B cell (primary cell): ENCODE measurements at regions not wholly inside any gene's neighbourhood (a gene's known extent, or its start where the extent isn't known, plus 50 kb on each side); places are given as distances from the start of the nearest gene placed in this dataset.

Source experiments
- EZH2 ChIP-seq: IDR thresholded peaks from 2 replicates; pipeline ENCODE4 v1.6.1; 2012; ENCODE audit warnings: borderline replicate concordance, low read depth, mild to moderate bottlenecking, moderate library complexity, low read length; ENCODE audit not compliant: insufficient read depth, poor library complexity, severe bottlenecking
- TF ChIP-seq, protein P1 (sequence below): fragments of 200-600 bp; IDR thresholded peaks from one replicate; pipeline ENCODE4 v1.8.0; 2022; ENCODE audit warnings: antibody characterized with exemption, mild to moderate bottlenecking

DNA sequence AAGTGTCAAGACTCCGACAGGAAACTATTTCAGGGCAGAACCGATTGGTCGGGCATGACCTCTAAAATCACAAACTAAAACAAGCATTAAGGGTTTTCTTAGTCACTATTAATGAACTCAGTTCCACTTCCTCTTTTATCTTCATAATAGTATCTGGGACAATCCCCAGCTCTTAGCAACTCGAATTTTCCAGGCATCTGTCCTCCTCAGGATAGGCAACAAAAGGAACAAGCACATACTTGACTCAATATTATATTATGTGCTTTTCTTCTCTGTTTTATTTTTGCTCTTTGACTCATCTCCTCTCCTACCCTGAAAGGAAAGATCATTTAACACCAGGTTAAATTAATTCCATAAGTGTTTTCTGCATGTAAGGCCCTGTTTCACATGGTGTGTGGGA, 638.3 kb upstream of the TBX3 start:
- TF ChIP-seq, protein P1, sequence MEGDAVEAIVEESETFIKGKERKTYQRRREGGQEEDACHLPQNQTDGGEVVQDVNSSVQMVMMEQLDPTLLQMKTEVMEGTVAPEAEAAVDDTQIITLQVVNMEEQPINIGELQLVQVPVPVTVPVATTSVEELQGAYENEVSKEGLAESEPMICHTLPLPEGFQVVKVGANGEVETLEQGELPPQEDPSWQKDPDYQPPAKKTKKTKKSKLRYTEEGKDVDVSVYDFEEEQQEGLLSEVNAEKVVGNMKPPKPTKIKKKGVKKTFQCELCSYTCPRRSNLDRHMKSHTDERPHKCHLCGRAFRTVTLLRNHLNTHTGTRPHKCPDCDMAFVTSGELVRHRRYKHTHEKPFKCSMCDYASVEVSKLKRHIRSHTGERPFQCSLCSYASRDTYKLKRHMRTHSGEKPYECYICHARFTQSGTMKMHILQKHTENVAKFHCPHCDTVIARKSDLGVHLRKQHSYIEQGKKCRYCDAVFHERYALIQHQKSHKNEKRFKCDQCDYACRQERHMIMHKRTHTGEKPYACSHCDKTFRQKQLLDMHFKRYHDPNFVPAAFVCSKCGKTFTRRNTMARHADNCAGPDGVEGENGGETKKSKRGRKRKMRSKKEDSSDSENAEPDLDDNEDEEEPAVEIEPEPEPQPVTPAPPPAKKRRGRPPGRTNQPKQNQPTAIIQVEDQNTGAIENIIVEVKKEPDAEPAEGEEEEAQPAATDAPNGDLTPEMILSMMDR: no peak
- TF ChIP-seq EZH2: no peak
